BE2C (cell line): ENCODE measurements at regions not wholly inside any gene's neighbourhood (a gene's known extent, or its start where the extent isn't known, plus 50 kb on each side); places are given as distances from the start of the nearest gene placed in this dataset.

ENCODE experiments used
- DNase-seq: peaks from one replicate; pipeline ENCODE4 v3.0.0-alpha.2; 2020
- H3K27me3 ChIP-seq: fragments of 250-450 bp; sonication (Bioruptor Pico); 2 replicates; pipeline ENCODE4 v1.5.1; 2020; ENCODE audit warnings: mild to moderate bottlenecking
- H3K36me3 ChIP-seq: fragments of 250-450 bp; sonication (Bioruptor Pico); 2 replicates; pipeline ENCODE4 v1.5.1; 2020; ENCODE audit warnings: mild to moderate bottlenecking
- H3K4me1 ChIP-seq: fragments of 250-450 bp; sonication (Bioruptor Pico); 2 replicates; pipeline ENCODE4 v1.5.1; 2020
- H3K4me3 ChIP-seq: 2 replicates; pipeline ENCODE4 v1.5.1; 2011; ENCODE audit warnings: low read depth, low read length
- H3K9me3 ChIP-seq: fragments of 250-450 bp; sonication (Bioruptor Pico); 2 replicates; pipeline ENCODE4 v1.5.1; 2020
- TF ChIP-seq, protein P1 (sequence below): IDR thresholded peaks from 2 replicates; pipeline ENCODE4 v1.5.1; 2012; ENCODE audit warnings: mild to moderate bottlenecking, low read depth, low read length

DNA sequence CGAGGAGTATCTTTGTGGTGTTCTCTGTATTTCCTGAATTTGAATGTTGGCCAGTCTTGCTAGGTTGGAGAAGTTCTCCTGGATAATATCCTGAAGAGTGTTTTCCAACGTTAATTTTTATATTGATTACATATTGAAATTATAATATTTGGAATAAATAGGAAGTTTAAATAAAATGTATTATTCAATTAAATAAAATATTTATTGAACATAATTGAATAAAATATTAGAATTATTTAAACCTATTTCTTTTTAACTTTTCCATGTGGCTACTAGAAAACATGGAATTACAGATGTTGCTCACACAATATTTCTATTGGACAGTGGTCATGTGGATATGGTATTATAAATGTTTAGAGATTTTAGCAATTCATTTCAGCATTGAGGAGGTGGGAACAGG lies 170.8 kb upstream of the FST start:
- Histone ChIP-seq H3K4me3 (no peak overlapping the region), H3K9me3 (no peaks in the 10 kb centered on the region; the same call in 1 of the 2 replicates), H3K4me1 (no peaks in the 10 kb centered on the region), H3K36me3 (no peaks in the 10 kb centered on the region), H3K27me3 (no peaks in the 10 kb centered on the region)
- DNase-seq = no peak
- TF ChIP-seq, protein P1, sequence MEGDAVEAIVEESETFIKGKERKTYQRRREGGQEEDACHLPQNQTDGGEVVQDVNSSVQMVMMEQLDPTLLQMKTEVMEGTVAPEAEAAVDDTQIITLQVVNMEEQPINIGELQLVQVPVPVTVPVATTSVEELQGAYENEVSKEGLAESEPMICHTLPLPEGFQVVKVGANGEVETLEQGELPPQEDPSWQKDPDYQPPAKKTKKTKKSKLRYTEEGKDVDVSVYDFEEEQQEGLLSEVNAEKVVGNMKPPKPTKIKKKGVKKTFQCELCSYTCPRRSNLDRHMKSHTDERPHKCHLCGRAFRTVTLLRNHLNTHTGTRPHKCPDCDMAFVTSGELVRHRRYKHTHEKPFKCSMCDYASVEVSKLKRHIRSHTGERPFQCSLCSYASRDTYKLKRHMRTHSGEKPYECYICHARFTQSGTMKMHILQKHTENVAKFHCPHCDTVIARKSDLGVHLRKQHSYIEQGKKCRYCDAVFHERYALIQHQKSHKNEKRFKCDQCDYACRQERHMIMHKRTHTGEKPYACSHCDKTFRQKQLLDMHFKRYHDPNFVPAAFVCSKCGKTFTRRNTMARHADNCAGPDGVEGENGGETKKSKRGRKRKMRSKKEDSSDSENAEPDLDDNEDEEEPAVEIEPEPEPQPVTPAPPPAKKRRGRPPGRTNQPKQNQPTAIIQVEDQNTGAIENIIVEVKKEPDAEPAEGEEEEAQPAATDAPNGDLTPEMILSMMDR = no peak

DNA sequence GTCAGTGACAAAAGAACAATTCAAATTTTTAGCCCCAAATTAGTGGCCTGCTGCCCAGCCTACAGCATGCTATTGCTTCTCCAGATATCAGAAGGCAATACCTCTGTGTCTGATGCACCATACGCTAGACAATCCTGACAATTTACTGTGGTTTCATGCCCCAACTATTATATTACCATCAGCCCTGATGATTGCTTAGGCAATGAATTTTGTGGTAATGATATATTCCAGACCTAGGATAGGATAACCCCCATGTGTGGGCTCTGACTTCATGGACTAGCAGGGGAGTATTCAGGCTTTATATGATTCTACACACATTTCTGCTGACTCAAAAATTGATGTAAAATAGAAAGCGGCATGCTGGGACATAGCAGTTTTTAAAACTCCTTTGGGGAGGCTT lies 168.7 kb upstream of the FST start:
- Histone ChIP-seq H3K4me1 (no peaks in the 10 kb centered on the region), H3K36me3 (no peaks in the 10 kb centered on the region), H3K4me3 (no peak overlapping the region), H3K9me3 (no peaks in the 10 kb centered on the region), H3K27me3 (no peaks in the 10 kb centered on the region)
- TF ChIP-seq, protein P1 = no peak
- no peak for DNase-seq

- TF ChIP-seq, protein P1 = no peak
- Histone ChIP-seq H3K4me1 (no peaks in the 10 kb centered on the region), H3K27me3 (no peaks in the 10 kb centered on the region), H3K36me3 (no peaks in the 10 kb centered on the region), H3K9me3 (no peaks in the 10 kb centered on the region), H3K4me3 (no peak overlapping the region)
- no peak for DNase-seq
Observed at GRCh38 chr5:53313145-53313544, 167.3 kb upstream of the FST start.

DNA sequence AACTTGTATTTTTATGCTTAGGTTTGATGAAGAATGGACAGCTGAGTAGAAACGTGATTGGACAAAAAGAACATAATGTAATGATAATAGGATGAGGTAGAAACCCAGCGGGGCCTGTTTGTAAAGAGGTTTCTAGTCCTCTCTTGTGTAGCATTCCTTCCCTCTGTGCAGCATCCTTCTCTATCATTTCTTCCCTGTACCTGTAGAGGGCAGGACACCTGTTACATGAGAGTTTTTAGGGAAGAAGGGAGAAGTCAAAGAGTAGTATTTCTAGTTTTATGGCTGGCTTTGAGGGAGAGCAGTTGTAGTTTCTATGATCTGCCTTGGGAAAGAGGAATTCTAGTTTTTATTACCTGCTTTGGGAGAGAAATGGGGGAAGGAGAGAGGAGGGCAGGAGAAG lies 162.1 kb upstream of the FST start:
- Histone ChIP-seq H3K36me3 (no peaks in the 10 kb centered on the region), H3K27me3 (no peaks in the 10 kb centered on the region), H3K9me3 (no peaks in the 10 kb centered on the region), H3K4me1 (no peaks in the 10 kb centered on the region), H3K4me3 (no peak overlapping the region)
- TF ChIP-seq, protein P1 = no peak
- DNase-seq = no peak

- no peaks in the 10 kb centered on the region for H3K27me3 ChIP-seq
- DNase-seq = no peak
- H3K9me3 ChIP-seq = no peaks in the 10 kb centered on the region
- H3K4me3 ChIP-seq = no peak overlapping the region
- no peaks in the 10 kb centered on the region for H3K4me1 ChIP-seq
- no peaks in the 10 kb centered on the region for H3K36me3 ChIP-seq
- TF ChIP-seq, protein P1 = no peak
Observed at GRCh38 chr5:53319315-53319714, 161.1 kb upstream of the FST start.

GRCh38 chr5:53321073-53321472 lies 159.4 kb upstream of the FST start:
- Histone ChIP-seq H3K9me3 (no peaks in the 10 kb centered on the region), H3K27me3 (no peaks in the 10 kb centered on the region), H3K4me1 (no peaks in the 10 kb centered on the region), H3K36me3 (no peaks in the 10 kb centered on the region), H3K4me3 (no peak overlapping the region)
- no peak for DNase-seq
- TF ChIP-seq, protein P1 = no peak
